ENCODE measurements at regions not wholly inside any gene's neighbourhood (a gene's known extent, or its start where the extent isn't known, plus 50 kb on each side); places are given as distances from the start of the nearest gene placed in this dataset.

DNA sequence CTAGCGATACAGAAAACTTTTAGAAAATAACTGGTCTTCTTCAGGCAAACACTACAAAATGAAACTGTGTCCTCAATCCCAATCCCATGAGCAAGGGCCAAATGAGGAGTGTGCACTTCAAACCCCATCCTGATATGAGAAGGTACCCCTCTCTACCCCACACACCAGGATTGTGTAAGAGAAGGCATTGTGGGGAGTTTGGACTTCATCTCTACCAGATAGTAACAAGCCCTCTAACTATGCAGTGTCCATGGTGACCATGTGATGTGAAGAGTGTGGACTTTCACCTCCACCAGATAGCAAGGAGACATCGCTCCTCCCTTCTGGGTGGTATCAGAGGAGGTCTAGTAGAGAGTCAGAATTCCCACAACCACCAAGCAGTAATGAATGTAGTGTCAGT is 769.3 kb downstream of the MECOM start:
- Histone ChIP-seq H3K79me2 (ENCODE audit: insufficient read depth, low read length) (no peaks in the 10 kb centered on the region), H3K4me2 (ENCODE audit: low read depth, low read length) (peak overlapping the region; percentile 47), H3K9me3 (ENCODE audit: low read length) (peaks cover 9% of the 10 kb centered on the region; the same call in 1 of the 2 replicates), H3K27ac (ENCODE audit: extremely low read length, insufficient read depth, low read length) (peak overlapping the region; percentile 12), H4K20me1 (ENCODE audit: insufficient read depth, low read length) (no peaks in the 10 kb centered on the region), H3K4me3 (replicated peaks in 1 of 3; ENCODE audit: insufficient read depth in 1 of 3, low read depth in 2 of 3, low read length in 3 of 3) (peak overlapping the region in 1 of 3 experiments; percentile 9; a peak in 1 of 6 replicates), H3K36me3 (replicated peaks in 1 of 2; ENCODE audit: control insufficient read depth in 1 of 2, insufficient read depth in 2 of 2, low read length in 2 of 2) (no peaks in the 10 kb centered on the region), H2AFZ (ENCODE audit: low read length) (no peak overlapping the region), H3K27me3 (ENCODE audit: control insufficient read depth in 1 of 2, insufficient read depth in 2 of 2, low read length in 2 of 2) (no peaks in the 10 kb centered on the region), H3K9ac (ENCODE audit: insufficient read depth, low read depth, low read length) (no peak overlapping the region), H3K4me1 (ENCODE audit: insufficient read depth, low read length) (peaks cover 20% of the 10 kb centered on the region)
- ChIA-PET CTCF (ENCODE audit: low intra/inter-chr PET ratio, low total read pairs) (no interaction called here), POLR2A (no interaction called here)
- ATAC-seq (peak; percentile 97), DNase-seq (ENCODE audit: low spot score) (peak; percentile 80), FAIRE-seq (peak; percentile 75)
- WGBS (ENCODE audit: low lambda C conversion rate) = 19% methylated on average over 1 of the region's 2 CpGs
- intact Hi-C loops (cut with micrococcal nuclease; ENCODE audit: unreplicated experiment) = no loop called here
- no TSS peak for BruUV-seq (replicated peaks)
- in situ Hi-C loops (cut with HindIII; ENCODE audit: extremely low pct_ligation_motif_present, low pct_unique_long_range_greater_than_20kb) = no loop called here
- TF ChIP-seq ZNF382 (CRISPR knock-in tag; IDR thresholded peaks at IDR 0.05; ENCODE audit: borderline replicate concordance) = no peak
- TF ChIP-seq HNF4A (CRISPR knock-in tag; IDR thresholded peaks at IDR 0.05) = peak; percentile 85
- TF ChIP-seq, protein P1, sequence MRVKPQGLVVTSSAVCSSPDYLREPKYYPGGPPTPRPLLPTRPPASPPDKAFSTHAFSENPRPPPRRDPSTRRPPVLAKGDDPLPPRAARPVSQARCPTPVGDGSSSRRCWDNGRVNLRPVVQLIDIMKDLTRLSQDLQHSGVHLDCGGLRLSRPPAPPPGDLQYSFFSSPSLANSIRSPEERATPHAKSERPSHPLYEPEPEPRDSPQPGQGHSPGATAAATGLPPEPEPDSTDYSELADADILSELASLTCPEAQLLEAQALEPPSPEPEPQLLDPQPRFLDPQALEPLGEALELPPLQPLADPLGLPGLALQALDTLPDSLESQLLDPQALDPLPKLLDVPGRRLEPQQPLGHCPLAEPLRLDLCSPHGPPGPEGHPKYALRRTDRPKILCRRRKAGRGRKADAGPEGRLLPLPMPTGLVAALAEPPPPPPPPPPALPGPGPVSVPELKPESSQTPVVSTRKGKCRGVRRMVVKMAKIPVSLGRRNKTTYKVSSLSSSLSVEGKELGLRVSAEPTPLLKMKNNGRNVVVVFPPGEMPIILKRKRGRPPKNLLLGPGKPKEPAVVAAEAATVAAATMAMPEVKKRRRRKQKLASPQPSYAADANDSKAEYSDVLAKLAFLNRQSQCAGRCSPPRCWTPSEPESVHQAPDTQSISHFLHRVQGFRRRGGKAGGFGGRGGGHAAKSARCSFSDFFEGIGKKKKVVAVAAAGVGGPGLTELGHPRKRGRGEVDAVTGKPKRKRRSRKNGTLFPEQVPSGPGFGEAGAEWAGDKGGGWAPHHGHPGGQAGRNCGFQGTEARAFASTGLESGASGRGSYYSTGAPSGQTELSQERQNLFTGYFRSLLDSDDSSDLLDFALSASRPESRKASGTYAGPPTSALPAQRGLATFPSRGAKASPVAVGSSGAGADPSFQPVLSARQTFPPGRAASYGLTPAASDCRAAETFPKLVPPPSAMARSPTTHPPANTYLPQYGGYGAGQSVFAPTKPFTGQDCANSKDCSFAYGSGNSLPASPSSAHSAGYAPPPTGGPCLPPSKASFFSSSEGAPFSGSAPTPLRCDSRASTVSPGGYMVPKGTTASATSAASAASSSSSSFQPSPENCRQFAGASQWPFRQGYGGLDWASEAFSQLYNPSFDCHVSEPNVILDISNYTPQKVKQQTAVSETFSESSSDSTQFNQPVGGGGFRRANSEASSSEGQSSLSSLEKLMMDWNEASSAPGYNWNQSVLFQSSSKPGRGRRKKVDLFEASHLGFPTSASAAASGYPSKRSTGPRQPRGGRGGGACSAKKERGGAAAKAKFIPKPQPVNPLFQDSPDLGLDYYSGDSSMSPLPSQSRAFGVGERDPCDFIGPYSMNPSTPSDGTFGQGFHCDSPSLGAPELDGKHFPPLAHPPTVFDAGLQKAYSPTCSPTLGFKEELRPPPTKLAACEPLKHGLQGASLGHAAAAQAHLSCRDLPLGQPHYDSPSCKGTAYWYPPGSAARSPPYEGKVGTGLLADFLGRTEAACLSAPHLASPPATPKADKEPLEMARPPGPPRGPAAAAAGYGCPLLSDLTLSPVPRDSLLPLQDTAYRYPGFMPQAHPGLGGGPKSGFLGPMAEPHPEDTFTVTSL (CRISPR knock-in tag; IDR thresholded peaks at IDR 0.05; ENCODE audit: borderline replicate concordance) = 0 out of 2 replicates have a peak, but pooled peaks have one; percentile 24
- no peak for TF ChIP-seq ZBTB20 (CRISPR knock-in tag; IDR thresholded peaks at IDR 0.05; ENCODE audit: borderline replicate concordance, low read depth)
- TF ChIP-seq, protein P2, sequence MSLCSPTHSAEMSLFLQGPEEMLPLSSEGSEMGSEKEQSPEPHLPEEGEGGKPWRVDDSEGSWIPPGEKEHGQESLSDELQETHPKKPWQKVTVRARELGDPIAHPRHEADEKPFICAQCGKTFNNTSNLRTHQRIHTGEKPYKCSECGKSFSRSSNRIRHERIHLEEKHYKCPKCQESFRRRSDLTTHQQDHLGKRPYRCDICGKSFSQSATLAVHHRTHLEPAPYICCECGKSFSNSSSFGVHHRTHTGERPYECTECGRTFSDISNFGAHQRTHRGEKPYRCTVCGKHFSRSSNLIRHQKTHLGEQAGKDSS (CRISPR knock-in tag; IDR thresholded peaks at IDR 0.05; ENCODE audit: borderline replicate concordance, low read depth) = no peak
- TF ChIP-seq SPEN (CRISPR knock-in tag; IDR thresholded peaks at IDR 0.05; ENCODE audit: low read depth) = no peak
- TF ChIP-seq ZNF788 (CRISPR knock-in tag; IDR thresholded peaks at IDR 0.05; ENCODE audit: borderline replicate concordance) = 0 out of 2 replicates have a peak, but pooled peaks have one; percentile 37
- TF ChIP-seq ZBTB7A (CRISPR knock-in tag; IDR thresholded peaks at IDR 0.05) = no peak
- TF ChIP-seq ARID2 (CRISPR knock-in tag; IDR thresholded peaks at IDR 0.05; ENCODE audit: borderline replicate concordance) = no peak
- TF ChIP-seq HMGA1 (CRISPR knock-in tag; conservative IDR thresholded peaks at IDR 0.05) = no peak
- TF ChIP-seq PCBP2 (optimal IDR thresholded peaks at IDR 0.05; ENCODE audit: low read depth, low read length, poor library complexity, severe bottlenecking) = no peak
- TF ChIP-seq ZNF431 (CRISPR knock-in tag; IDR thresholded peaks at IDR 0.05; ENCODE audit: borderline replicate concordance, low read depth) = no peak
- no peak for TF ChIP-seq ZNF564 (CRISPR knock-in tag; IDR thresholded peaks at IDR 0.05)
- TF ChIP-seq HNF4G (IDR thresholded peaks at IDR 0.05; ENCODE audit: borderline replicate concordance, low read depth, low read length) = peak; percentile 81; the same call in 1 of the 2 replicates
- no peak for TF ChIP-seq HNF4G (CRISPR knock-in tag; IDR thresholded peaks at IDR 0.05; ENCODE audit: borderline replicate concordance, low read depth)
- TF ChIP-seq MAZ (IDR thresholded peaks at IDR 0.05; ENCODE audit: borderline replicate concordance, low read depth, low read length) = no peak
- no peak for TF ChIP-seq MAZ (CRISPR knock-in tag; IDR thresholded peaks at IDR 0.05; ENCODE audit: low read depth)
- TF ChIP-seq, protein P3, sequence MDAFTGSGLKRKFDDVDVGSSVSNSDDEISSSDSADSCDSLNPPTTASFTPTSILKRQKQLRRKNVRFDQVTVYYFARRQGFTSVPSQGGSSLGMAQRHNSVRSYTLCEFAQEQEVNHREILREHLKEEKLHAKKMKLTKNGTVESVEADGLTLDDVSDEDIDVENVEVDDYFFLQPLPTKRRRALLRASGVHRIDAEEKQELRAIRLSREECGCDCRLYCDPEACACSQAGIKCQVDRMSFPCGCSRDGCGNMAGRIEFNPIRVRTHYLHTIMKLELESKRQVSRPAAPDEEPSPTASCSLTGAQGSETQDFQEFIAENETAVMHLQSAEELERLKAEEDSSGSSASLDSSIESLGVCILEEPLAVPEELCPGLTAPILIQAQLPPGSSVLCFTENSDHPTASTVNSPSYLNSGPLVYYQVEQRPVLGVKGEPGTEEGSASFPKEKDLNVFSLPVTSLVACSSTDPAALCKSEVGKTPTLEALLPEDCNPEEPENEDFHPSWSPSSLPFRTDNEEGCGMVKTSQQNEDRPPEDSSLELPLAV (CRISPR knock-in tag; conservative IDR thresholded peaks at IDR 0.05; ENCODE audit: low read depth) = no peak
